ENCODE measurements at regions not wholly inside any gene's neighbourhood (a gene's known extent, or its start where the extent isn't known, plus 50 kb on each side); places are given as distances from the start of the nearest gene placed in this dataset.

GRCh38 chr6:133710826-133711225, 178.1 kb upstream of the TCF21 start:
- Histone ChIP-seq H3K4me1 (no peaks in the 10 kb centered on the region), H3K9me3 (no peaks in the 10 kb centered on the region), H3K27ac (no peak overlapping the region), H3K27me3 (no peaks in the 10 kb centered on the region), H3K36me3 (no peaks in the 10 kb centered on the region), H3K4me3 (no peak overlapping the region)
- FAIRE-seq: no peak
- TF ChIP-seq CTCF (IDR thresholded peaks at IDR 0.05): no peak
- intact Hi-C loops (cut with DNase I): no loop called here
- DNase-seq: no peak
- ATAC-seq: no peak

GRCh38 chr6:133715270-133715669, 173.6 kb upstream of the TCF21 start:
- ATAC-seq: no peak
- no peak for FAIRE-seq

GRCh38 chr6:133724726-133725125, 164.2 kb upstream of the TCF21 start:
- TF ChIP-seq CTCF (IDR thresholded peaks at IDR 0.05): no peak
- intact Hi-C loops (cut with DNase I): no loop called here
- Histone ChIP-seq H3K36me3 (no peaks in the 10 kb centered on the region), H3K4me3 (no peak overlapping the region), H3K27me3 (no peaks in the 10 kb centered on the region), H3K9me3 (no peaks in the 10 kb centered on the region), H3K27ac (no peak overlapping the region), H3K4me1 (no peaks in the 10 kb centered on the region)
- DNase-seq (no peak), ATAC-seq (no peak), FAIRE-seq (no peak)
- 57 to 65% methylated on average over 4 of the region's 4 CpGs for WGBS, 2 donors

More at GRCh38 chr6:133715270-133715669, 173.6 kb upstream of the TCF21 start:
- H3K27me3 ChIP-seq: no peaks in the 10 kb centered on the region
- DNase-seq: no peak
- no peak for TF ChIP-seq CTCF (IDR thresholded peaks at IDR 0.05)
- WGBS, 2 donors: 57 to 71% methylated on average over 3 of the region's 3 CpGs
- H3K4me1 ChIP-seq: no peaks in the 10 kb centered on the region
- no peaks in the 10 kb centered on the region for H3K36me3 ChIP-seq
- H3K9me3 ChIP-seq: no peaks in the 10 kb centered on the region
- no peak overlapping the region for H3K27ac ChIP-seq
- H3K4me3 ChIP-seq: no peak overlapping the region
- intact Hi-C loops (cut with DNase I): no loop called here

- TF ChIP-seq CTCF (IDR thresholded peaks at IDR 0.05): no peak
- DNase-seq (no peak), FAIRE-seq (no peak), ATAC-seq (no peak)
- no peak overlapping the region for H3K4me3 ChIP-seq
- WGBS, 2 donors: 55 to 69% methylated on average over 2 of the region's 2 CpGs
- no peaks in the 10 kb centered on the region for H3K27me3 ChIP-seq
- intact Hi-C loops (cut with DNase I): no loop called here
- H3K36me3 ChIP-seq: no peaks in the 10 kb centered on the region
- no peaks in the 10 kb centered on the region for H3K9me3 ChIP-seq
- H3K4me1 ChIP-seq: no peaks in the 10 kb centered on the region
- H3K27ac ChIP-seq: no peak overlapping the region
Observed at GRCh38 chr6:133726188-133726587, 162.7 kb upstream of the TCF21 start.

GRCh38 chr6:133730881-133731280, 158.0 kb upstream of the TCF21 start:
- Histone ChIP-seq H3K27ac (no peak overlapping the region), H3K36me3 (no peaks in the 10 kb centered on the region), H3K4me3 (no peak overlapping the region), H3K27me3 (no peaks in the 10 kb centered on the region), H3K9me3 (no peaks in the 10 kb centered on the region), H3K4me1 (no peaks in the 10 kb centered on the region)
- ATAC-seq: no peak
- WGBS, 2 donors: 45 to 47% methylated on average over 4 of the region's 4 CpGs
- intact Hi-C loops (cut with DNase I): no loop called here
- no peak for FAIRE-seq
- DNase-seq: no peak
- TF ChIP-seq CTCF (IDR thresholded peaks at IDR 0.05): no peak
